HG03103 (cell line): ENCODE measurements at regions not wholly inside any gene's neighbourhood (a gene's known extent, or its start where the extent isn't known, plus 50 kb on each side); places are given as distances from the start of the nearest gene placed in this dataset.
"Not testable (repeated sequence)": the region's sequence is repeated elsewhere in the genome, so short reads cannot be mapped to it uniquely, and the experiment has no call there.

Source experiments
- ATAC-seq: cut with Tn5 transposase; IDR thresholded peaks from one replicate; pipeline ENCODE4 v1.9.1; 2021; ENCODE audit warnings: low read depth; ENCODE audit not compliant: unreplicated experiment

DNA sequence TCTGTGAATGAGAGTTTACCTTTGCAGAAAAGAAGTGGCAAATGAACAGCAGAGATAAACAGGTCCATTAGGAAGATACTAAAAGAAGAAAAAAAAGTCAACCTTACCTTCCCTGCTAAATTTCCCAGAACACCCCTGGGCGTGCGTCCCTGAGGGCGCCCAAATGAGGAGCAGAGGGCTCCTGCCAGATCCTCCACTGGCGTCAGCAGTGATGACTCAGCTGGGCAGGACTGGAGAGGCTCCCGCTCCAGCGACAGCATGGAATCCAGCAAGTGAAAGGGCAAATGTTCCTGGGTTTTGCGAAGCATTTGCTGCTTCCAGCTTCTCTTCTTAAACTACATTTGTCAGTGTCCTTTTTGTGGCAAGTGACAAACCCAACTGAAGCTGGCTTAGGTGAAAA, 314.4 kb downstream of the ADGRD1 start:
- not testable (repeated sequence) for ATAC-seq

- ATAC-seq = not testable (repeated sequence)
Measured at GRCh38 chr12:131268571-131268970, 314.9 kb downstream of the ADGRD1 start.

- no peak for ATAC-seq
Measured at GRCh38 chr12:131269551-131269950, 315.8 kb downstream of the ADGRD1 start.

DNA sequence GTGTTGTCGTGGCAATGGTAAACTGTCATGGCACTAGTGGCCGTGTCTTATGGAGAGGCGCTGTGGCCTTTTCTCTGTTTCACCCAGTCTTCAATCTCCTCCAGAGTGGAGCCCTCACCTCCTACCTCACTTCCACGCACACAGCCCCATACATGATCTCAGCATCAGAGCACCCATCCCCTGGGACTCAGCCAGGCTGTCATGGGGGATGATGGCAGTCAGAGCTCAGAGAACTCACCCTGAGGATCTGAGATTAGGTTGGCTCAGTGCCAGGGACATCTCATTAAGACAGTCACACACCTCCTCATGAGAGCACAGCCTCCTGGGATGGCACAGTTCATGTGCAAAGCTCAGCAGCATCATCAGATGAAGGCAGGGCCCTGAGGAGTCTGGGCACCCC, 316.3 kb downstream of the ADGRD1 start:
- ATAC-seq = not testable (repeated sequence)

GRCh38 chr12:131271724-131272123, 318.0 kb downstream of the ADGRD1 start:
- ATAC-seq = no peak

DNA sequence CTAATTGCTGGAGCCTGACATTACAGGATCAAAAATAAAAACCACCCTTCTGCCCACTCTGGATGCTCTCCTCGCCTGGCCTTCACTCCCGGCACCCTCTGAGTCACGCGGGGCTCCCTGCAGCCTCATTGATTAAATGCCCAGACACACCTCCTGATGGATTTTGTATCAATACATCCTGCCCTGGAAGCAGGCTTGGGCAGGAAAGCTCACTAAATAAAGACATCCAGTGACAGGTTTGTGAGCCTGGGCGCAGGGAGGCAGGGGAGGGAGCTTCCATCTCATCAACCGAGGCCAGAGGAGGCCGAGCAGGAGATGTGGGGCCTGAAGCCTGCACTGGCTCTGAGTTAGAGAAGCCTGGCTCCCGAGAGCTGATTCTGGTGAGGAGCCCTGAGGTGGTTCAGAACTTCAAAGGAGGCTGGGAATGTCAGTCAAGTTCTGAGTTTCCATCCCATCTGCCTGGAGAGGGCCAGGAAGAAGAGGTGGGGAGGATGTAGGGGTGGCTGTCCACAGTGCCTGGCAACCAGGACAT, 318.6 kb downstream of the ADGRD1 start:
- not testable (repeated sequence) for ATAC-seq

DNA sequence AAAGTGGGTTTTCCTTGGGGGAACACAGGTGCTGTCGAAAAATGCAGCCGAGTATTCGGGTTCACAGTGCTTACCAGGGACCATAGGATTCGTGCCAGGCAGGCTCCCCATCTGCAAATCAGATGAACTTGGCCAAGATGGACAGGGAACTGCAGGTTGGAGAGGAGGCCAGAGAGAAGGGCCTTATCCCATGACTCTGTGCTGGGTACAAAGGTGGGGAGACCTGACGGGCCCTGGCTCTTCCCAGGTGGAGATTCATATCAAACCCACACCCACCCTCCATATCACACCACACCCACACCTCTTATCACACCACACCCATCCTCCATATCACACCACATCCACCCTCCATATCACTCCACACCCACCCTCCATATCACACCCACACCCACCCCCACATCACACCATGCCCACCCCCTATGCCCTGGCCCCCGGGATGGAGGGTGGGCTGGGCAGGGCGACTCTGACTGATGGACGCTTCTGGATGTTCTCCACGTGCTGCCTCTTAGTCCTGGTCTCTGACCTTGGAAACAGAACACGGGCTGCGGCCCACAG, 319.7 kb downstream of the ADGRD1 start:
- ATAC-seq = no peak

DNA sequence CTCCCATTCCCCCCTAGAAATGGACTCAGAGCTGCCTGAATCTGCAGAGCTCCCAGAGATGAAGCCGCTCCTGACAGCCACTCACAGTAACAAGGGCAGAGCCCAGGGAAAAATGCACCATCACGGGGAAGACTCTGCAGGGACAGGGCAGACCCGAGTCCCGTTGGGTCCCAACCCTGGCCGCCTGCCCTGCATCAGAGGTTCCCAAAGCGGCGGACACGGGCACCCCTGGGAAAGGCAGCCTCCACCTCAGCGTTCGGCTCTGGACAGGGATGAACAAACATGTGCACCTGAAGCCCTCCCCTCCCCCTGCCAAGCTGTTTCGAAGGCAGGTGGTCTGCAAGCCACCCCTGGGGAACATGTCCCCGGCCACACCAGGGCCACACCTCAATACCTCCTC, 320.4 kb downstream of the ADGRD1 start:
- no peak for ATAC-seq

DNA sequence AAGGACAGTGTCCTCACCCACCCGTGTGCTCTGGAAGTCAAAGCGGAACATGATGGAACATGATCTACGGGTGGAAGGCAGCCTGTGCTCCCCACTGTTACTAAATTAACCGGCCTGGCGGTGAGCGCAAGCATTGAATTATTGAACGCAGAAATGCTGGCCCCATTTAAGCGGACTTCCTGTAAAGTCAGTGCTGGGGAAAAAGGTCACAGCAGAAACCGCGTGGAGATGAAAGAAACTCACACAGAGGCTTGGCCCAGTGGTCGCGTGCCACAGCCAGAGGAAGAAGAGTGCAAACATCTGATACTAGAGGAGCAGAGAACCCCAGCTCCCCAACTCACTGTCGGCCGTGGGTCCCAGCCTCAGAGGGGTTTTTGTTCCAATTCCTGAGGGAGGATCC, 321.2 kb downstream of the ADGRD1 start:
- ATAC-seq = no peak

- ATAC-seq = no peak
Measured at GRCh38 chr12:131275824-131276223, 322.1 kb downstream of the ADGRD1 start.

GRCh38 chr12:131276501-131277185, 322.9 kb downstream of the ADGRD1 start:
- no peak for ATAC-seq

DNA sequence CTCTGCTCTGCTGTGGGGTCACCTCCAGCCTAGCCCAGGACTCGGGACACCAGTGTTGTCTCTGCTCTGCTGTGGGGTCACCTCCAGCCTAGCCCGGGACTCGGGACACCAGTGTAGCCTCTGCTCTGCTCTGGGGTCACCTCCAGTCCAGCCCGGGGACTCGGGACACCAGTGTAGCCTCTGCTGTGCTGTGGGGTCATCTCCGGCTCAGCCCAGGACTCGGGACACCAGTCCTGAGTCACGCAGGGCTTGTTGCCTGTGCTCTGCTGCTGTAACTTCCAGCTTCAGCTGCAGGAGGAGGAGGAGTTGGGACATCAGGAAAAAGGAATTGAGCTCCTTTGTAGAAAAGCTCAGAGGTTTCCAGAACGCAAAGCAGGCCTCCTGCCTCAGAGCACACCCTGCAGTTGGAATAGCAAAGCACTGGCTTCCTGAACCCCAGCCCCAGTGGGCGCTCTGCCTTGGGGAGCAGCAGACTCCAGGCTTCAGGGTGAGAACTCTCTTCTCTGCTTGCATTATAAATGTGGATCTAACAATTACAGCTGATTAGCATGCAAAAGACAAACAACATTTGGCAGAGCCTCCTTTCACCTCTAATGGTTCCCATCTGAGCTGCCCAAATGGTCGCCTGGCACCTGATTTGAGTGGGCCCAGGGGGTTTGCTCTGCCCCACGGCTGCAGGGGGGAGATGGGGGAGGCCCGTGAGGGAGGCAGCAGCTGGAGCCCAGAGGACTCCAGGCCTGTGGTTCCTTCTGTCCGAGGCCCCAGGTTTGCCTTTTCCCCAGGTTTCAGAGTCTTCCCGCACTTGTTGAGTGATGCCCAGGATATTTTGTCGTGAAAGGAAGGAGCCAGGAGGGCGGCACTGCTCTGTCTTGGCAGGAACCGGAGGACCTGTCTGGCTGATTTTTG, 323.7 kb downstream of the ADGRD1 start:
- not testable (repeated sequence) for ATAC-seq

- ATAC-seq = not testable (repeated sequence)
Measured at GRCh38 chr12:131278451-131279115, 324.9 kb downstream of the ADGRD1 start.

DNA sequence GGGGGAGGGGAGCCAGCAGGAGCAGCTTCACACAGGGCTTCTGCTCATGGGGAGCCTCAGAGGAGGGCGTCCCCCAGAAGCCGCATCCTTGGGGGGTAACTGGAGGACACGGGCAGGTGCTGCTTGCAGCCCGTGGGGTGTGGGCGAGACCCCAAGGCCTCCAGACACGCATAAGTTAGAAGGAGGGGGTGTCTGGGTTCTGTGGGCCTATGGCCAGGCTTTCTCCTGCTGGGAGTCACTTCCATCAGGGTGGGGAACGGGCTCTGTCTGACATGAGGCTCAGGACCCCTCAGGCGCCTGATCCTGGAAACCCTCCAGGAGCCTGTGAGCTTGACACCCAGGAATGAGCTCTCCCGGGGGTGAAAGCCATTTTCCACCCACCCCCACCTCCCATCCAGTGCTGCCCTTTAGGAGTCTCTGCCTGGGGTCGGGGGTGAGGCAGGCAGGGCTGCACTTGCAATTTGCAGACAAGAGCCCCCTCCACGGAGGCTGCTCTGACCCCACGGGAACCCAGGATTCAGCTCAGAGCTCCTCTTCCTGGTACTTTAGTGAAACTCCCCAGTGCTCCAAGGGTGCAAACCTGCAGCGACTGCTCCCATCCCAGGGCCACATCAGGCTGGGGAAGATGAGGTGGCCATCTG, 325.7 kb downstream of the ADGRD1 start:
- ATAC-seq = no peak

GRCh38 chr12:131280426-131280825, 326.7 kb downstream of the ADGRD1 start:
- no peak for ATAC-seq

GRCh38 chr12:131281016-131281415, 327.3 kb downstream of the ADGRD1 start:
- ATAC-seq = no peak

GRCh38 chr12:131282292-131283080, 328.8 kb downstream of the ADGRD1 start:
- no peak for ATAC-seq

DNA sequence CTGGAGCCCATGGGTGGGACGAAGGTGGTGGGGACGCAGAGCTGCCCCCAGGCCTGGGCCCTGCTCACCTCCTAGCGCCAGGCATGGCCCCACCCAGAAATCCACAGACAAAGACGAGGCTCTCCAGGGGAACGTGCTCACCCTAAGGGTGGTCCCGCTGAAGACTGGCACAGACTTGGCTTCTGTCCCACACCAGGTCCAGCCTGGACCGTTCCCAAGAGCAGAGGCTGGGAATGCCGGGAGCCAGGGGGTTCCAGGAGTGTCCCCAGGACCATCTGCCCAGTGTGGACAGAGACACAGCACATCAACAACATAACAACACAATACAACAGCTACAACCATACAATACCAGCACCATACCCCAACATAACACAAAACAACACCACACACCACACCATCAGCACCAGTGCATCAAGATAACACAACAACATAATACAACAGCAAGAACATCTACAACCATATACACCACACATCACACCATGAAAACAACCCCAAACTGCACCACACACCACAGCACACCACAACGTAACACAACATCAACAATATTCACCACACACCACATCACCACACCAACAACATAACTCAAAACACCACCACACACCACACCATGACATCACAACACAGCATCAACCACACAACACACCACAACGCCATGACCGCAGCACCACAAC, 329.6 kb downstream of the ADGRD1 start:
- ATAC-seq = no peak
